ENCODE measurements at regions not wholly inside any gene's neighbourhood (a gene's known extent, or its start where the extent isn't known, plus 50 kb on each side); places are given as distances from the start of the nearest gene placed in this dataset.
"Not testable (repeated sequence)": the region's sequence is repeated elsewhere in the genome, so short reads cannot be mapped to it uniquely, and the experiment has no call there.

- intact Hi-C loops (cut with DNase I), result no loop called here
- no peaks in the 10 kb centered on the region for H3K27me3 ChIP-seq
- no peaks in the 10 kb centered on the region for H3K9me3 ChIP-seq
- TF ChIP-seq POLR2A (IDR thresholded peaks at IDR 0.05; ENCODE audit: low read depth) (no peak), EP300 (IDR thresholded peaks at IDR 0.05) (no peak), CTCF (IDR thresholded peaks at IDR 0.05) (no peak), POLR2AphosphoS5 (IDR thresholded peaks at IDR 0.05) (no peak)
- no peaks in the 10 kb centered on the region for H3K4me1 ChIP-seq
- no peaks in the 10 kb centered on the region for H3K36me3 ChIP-seq
- no peak overlapping the region for H3K27ac ChIP-seq (replicated peaks in 1 of 4)
- no peak for DNase-seq (ENCODE audit: extremely low spot score)
- H3K4me3 ChIP-seq, result no peak overlapping the region
- WGBS, result 81% methylated on average over 3 of the region's 3 CpGs
Observed at GRCh38 chr3:166829896-166830295, 550.2 kb downstream of the ZBBX start.

GRCh38 chr3:166818464-166818863 lies 561.6 kb downstream of the ZBBX start:
- intact Hi-C loops (cut with DNase I), result no loop called here
- TF ChIP-seq CTCF (IDR thresholded peaks at IDR 0.05) (no peak), POLR2AphosphoS5 (IDR thresholded peaks at IDR 0.05) (no peak)
- no peaks in the 10 kb centered on the region for H3K27me3 ChIP-seq

GRCh38 chr3:166817269-166817668 lies 562.8 kb downstream of the ZBBX start:
- 88% methylated on average over 6 of the region's 6 CpGs for WGBS
- H3K27me3 ChIP-seq; H3K4me1 ChIP-seq; H3K27ac ChIP-seq (replicated peaks in 1 of 4); intact Hi-C loops (cut with DNase I); DNase-seq (ENCODE audit: extremely low spot score); H3K9me3 ChIP-seq; H3K36me3 ChIP-seq; H3K4me3 ChIP-seq: not testable (repeated sequence)

More at GRCh38 chr3:166818464-166818863, 561.6 kb downstream of the ZBBX start:
- Histone ChIP-seq H3K9me3 (no peaks in the 10 kb centered on the region), H3K4me1 (no peaks in the 10 kb centered on the region), H3K36me3 (no peaks in the 10 kb centered on the region), H3K27ac (replicated peaks in 1 of 4) (no peak overlapping the region), H3K4me3 (no peak overlapping the region)
- no peak for DNase-seq (ENCODE audit: extremely low spot score)

- no peak for DNase-seq (ENCODE audit: extremely low spot score)
- Histone ChIP-seq H3K27me3 (no peaks in the 10 kb centered on the region), H3K9me3 (peaks cover 0 to 8% (median 3%) of the 10 kb centered on the region in 4 donors), H3K36me3 (no peaks in the 10 kb centered on the region), H3K4me1 (no peaks in the 10 kb centered on the region), H3K4me3 (no peak overlapping the region), H3K27ac (replicated peaks in 1 of 4) (no peak overlapping the region)
- intact Hi-C loops (cut with DNase I), result no loop called here
- WGBS, result 87% methylated on average over 23 of the region's 23 CpGs
- no peak for TF ChIP-seq POLR2AphosphoS5 (IDR thresholded peaks at IDR 0.05)
- no peak for TF ChIP-seq EP300 (IDR thresholded peaks at IDR 0.05)
Observed at GRCh38 chr3:166810741-166811445, 569.2 kb downstream of the ZBBX start.

GRCh38 chr3:166809520-166809919 lies 570.6 kb downstream of the ZBBX start:
- H3K9me3 ChIP-seq, result peaks cover 0 to 8% (median 3%) of the 10 kb centered on the region in 4 donors
- intact Hi-C loops (cut with DNase I), result no loop called here
- no peak overlapping the region for H3K27ac ChIP-seq (replicated peaks in 1 of 4)
- no peaks in the 10 kb centered on the region for H3K4me1 ChIP-seq
- no peak for DNase-seq (ENCODE audit: extremely low spot score)
- H3K27me3 ChIP-seq, result no peaks in the 10 kb centered on the region
- WGBS, result 87% methylated on average over 4 of the region's 4 CpGs
- H3K36me3 ChIP-seq, result no peaks in the 10 kb centered on the region
- no peak overlapping the region for H3K4me3 ChIP-seq
- no peak for TF ChIP-seq POLR2AphosphoS5 (IDR thresholded peaks at IDR 0.05)
- no peak for TF ChIP-seq POLR2A (IDR thresholded peaks at IDR 0.05; ENCODE audit: low read depth)

- DNase-seq (ENCODE audit: extremely low spot score), result no peak
- intact Hi-C loops (cut with DNase I), result no loop called here
- Histone ChIP-seq H3K27me3 (no peaks in the 10 kb centered on the region), H3K27ac (replicated peaks in 1 of 4) (no peak overlapping the region), H3K4me3 (no peak overlapping the region), H3K4me1 (no peaks in the 10 kb centered on the region), H3K9me3 (no peaks in the 10 kb centered on the region), H3K36me3 (no peaks in the 10 kb centered on the region)
- WGBS, result 77% methylated on average over 4 of the region's 4 CpGs
- TF ChIP-seq POLR2A (IDR thresholded peaks at IDR 0.05; ENCODE audit: low read depth), result no peak
- no peak for TF ChIP-seq POLR2AphosphoS5 (IDR thresholded peaks at IDR 0.05)
Observed at GRCh38 chr3:166788936-166789335, 591.2 kb downstream of the ZBBX start.

- DNase-seq (ENCODE audit: extremely low spot score), result no peak
- no peaks in the 10 kb centered on the region for H3K9me3 ChIP-seq
- intact Hi-C loops (cut with DNase I), result no loop called here
- no peak overlapping the region for H3K27ac ChIP-seq (replicated peaks in 1 of 4)
- no peaks in the 10 kb centered on the region for H3K4me1 ChIP-seq
- no peaks in the 10 kb centered on the region for H3K36me3 ChIP-seq
- no peak for TF ChIP-seq EP300 (IDR thresholded peaks at IDR 0.05)
- no peak for TF ChIP-seq POLR2AphosphoS5 (IDR thresholded peaks at IDR 0.05)
- TF ChIP-seq POLR2A (IDR thresholded peaks at IDR 0.05; ENCODE audit: low read depth), result no peak
- TF ChIP-seq CTCF (IDR thresholded peaks at IDR 0.05), result no peak
- 50% methylated on average over 2 of the region's 2 CpGs for WGBS
- no peak overlapping the region for H3K4me3 ChIP-seq
- no peaks in the 10 kb centered on the region for H3K27me3 ChIP-seq
Observed at GRCh38 chr3:166785876-166786275, 594.2 kb downstream of the ZBBX start.

Data from esophagus muscularis mucosa (tissue), 4 donors.